Panc1 (cell line): ENCODE measurements at regions not wholly inside any gene's neighbourhood (a gene's known extent, or its start where the extent isn't known, plus 50 kb on each side); places are given as distances from the start of the nearest gene placed in this dataset.

ENCODE experiments used
- ATAC-seq: fragments of 200-7000 bp; cut with Tn5 transposase; 2 replicates; pipeline ENCODE4 v1.9.1; 2020; ENCODE audit warnings: mild to moderate bottlenecking, moderate library complexity
- BruUV-seq: library from RNA; stranded (reverse); fragments of 400-500 nt; replicated peaks from 2 replicates; lab custom pipeline; 2021; lab: Mats Ljungman, UMichigan
- CTCF ChIA-PET: fragments of 300-600 bp; sonication (Branson Sonifier 250); formaldehyde crosslinking; loops from one replicate; lab custom pipeline; 2022; ENCODE audit warnings: antibody characterized with exemption; lab: Charles Lee
- POLR2A ChIA-PET: fragments of 300-600 bp; sonication (Branson Sonifier 250); formaldehyde crosslinking; loops from one replicate; lab custom pipeline; 2022; ENCODE audit warnings: antibody characterized with exemption; lab: Charles Lee
- DNase-seq: peaks from one replicate; pipeline ENCODE4 v3.0.0-alpha.2; 2010; ENCODE audit warnings: low read depth, low spot score
- H3K27ac ChIP-seq: 2 replicates; pipeline ENCODE4 v1.5.1; 2011; ENCODE audit warnings: mild to moderate bottlenecking, low read length, inconsistent platforms
- H3K27me3 ChIP-seq: fragments of 200-500 bp; sonication (Bioruptor generic); 2 replicates; pipeline ENCODE4 v1.6.0; 2014; ENCODE audit warnings: low read length, inconsistent platforms; ENCODE audit not compliant: control insufficient read depth, insufficient read depth
- H3K36me3 ChIP-seq: fragments of 200-500 bp; sonication (Bioruptor generic); 2 replicates; pipeline ENCODE4 v1.5.1; 2014; ENCODE audit warnings: inconsistent platforms, mild to moderate bottlenecking, low read length, moderate library complexity; ENCODE audit not compliant: control insufficient read depth, insufficient read depth
- H3K4me1 ChIP-seq: 2 replicates; pipeline ENCODE4 v1.5.1; 2011; ENCODE audit warnings: inconsistent platforms, mild to moderate bottlenecking, low read length, moderate library complexity; ENCODE audit not compliant: control insufficient read depth, insufficient read depth
- H3K4me3 ChIP-seq, 2 experiments: 2 replicates each; pipeline ENCODE4 v1.5.1; 2011 to 2012; ENCODE audit warnings: low read depth in 2 of 2, low read length in 2 of 2, mild to moderate bottlenecking in 2 of 2, inconsistent platforms in 1 of 2, moderate library complexity in 1 of 2
- H3K9me3 ChIP-seq: fragments of 200-500 bp; sonication (Bioruptor generic); 2 replicates; pipeline ENCODE4 v1.5.1; 2014; ENCODE audit warnings: low read depth, mild to moderate bottlenecking, inconsistent platforms, low read length, moderate library complexity; ENCODE audit not compliant: control insufficient read depth, insufficient read depth
- CTCF ChIP-seq: fragments of 450-650 bp; IDR thresholded peaks from 2 replicates; pipeline ENCODE4 v1.5.1; 2017; ENCODE audit warnings: mild to moderate bottlenecking
- POLR2AphosphoS5 ChIP-seq: IDR thresholded peaks from 2 replicates; pipeline ENCODE4 v1.6.1; 2012; ENCODE audit warnings: mild to moderate bottlenecking, low read depth, low read length, moderate library complexity
- REST ChIP-seq, 2 experiments: IDR thresholded peaks; 2 replicates each; pipeline ENCODE4 v1.6.1; 2011 to 2012; ENCODE audit warnings: low read depth in 2 of 2, control low read depth in 1 of 2, low read length in 1 of 2, mild to moderate bottlenecking in 1 of 2, moderate library complexity in 1 of 2; ENCODE audit not compliant: insufficient read depth in 1 of 2
- SIN3A ChIP-seq: IDR thresholded peaks from 2 replicates; pipeline ENCODE4 v1.6.1; 2012; ENCODE audit warnings: low read depth, mild to moderate bottlenecking, low read length, moderate library complexity, borderline replicate concordance; ENCODE audit not compliant: insufficient read depth
- TCF7L2 ChIP-seq: IDR thresholded peaks from 2 replicates; pipeline ENCODE4 v1.6.1; 2011; ENCODE audit warnings: mild to moderate bottlenecking, low read depth, low read length, inconsistent platforms
- in situ Hi-C: cut with HindIII; loops from 2 replicates; pipeline ENCODE4 v1.10.0; 2016; ENCODE audit warnings: low sequenced_read_pairs, low pct_unique_long_range_greater_than_20kb
- intact Hi-C: fragments of 100-400 bp; cut with micrococcal nuclease; formaldehyde crosslinking; loops from one replicate; pipeline ENCODE4 v1.10.0; 2022; ENCODE audit not compliant: unreplicated experiment

- CTCF ChIA-PET: no interaction called here
- Histone ChIP-seq H3K36me3 (no peaks in the 10 kb centered on the region), H3K27ac (no peak overlapping the region), H3K4me3 (no peak overlapping the region), H3K9me3 (no peaks in the 10 kb centered on the region), H3K27me3 (peaks cover 5% of the 10 kb centered on the region; the same call in 1 of the 2 replicates), H3K4me1 (no peaks in the 10 kb centered on the region)
- ATAC-seq (0 out of 2 replicates have a peak, but pooled peaks have one; percentile 42), DNase-seq (no peak)
- no TSS peak for BruUV-seq
- TF ChIP-seq CTCF: no peak
- in situ Hi-C loops: no loop called here
- intact Hi-C loops: no loop called here
- POLR2A ChIA-PET: no interaction called here
These were observed 203.9 kb upstream of the BLID start for GRCh38 chr11:122319691-122320620.

GRCh38 chr11:122319085-122319484 is 203.1 kb upstream of the BLID start:
- no peak for TF ChIP-seq TCF7L2
- no peak for TF ChIP-seq CTCF
- no peak for TF ChIP-seq POLR2AphosphoS5
- no peak for TF ChIP-seq SIN3A
- no peak for TF ChIP-seq REST (IDR thresholded peaks at IDR 0.05; ENCODE audit: insufficient read depth in 1 of 2, low read depth in 2 of 2, low read length in 1 of 2)
- POLR2A ChIA-PET: no interaction called here
- Histone ChIP-seq H3K36me3 (no peaks in the 10 kb centered on the region), H3K9me3 (no peaks in the 10 kb centered on the region), H3K4me3 (no peak overlapping the region), H3K27ac (no peak overlapping the region), H3K27me3 (peaks cover 9% of the 10 kb centered on the region; the same call in 1 of the 2 replicates), H3K4me1 (no peaks in the 10 kb centered on the region)
- no TSS peak for BruUV-seq
- intact Hi-C loops (no loop called here), in situ Hi-C loops (no loop called here)
- no peak for DNase-seq
- no peak for ATAC-seq
- CTCF ChIA-PET: no interaction called here
